GM12873 (cell line): ENCODE measurements at regions not wholly inside any gene's neighbourhood (a gene's known extent, or its start where the extent isn't known, plus 50 kb on each side); places are given as distances from the start of the nearest gene placed in this dataset.

Experiments used
- TF ChIP-seq, protein P1 (sequence below): IDR thresholded peaks from 2 replicates; pipeline ENCODE4 v1.5.1; 2012; ENCODE audit warnings: low read depth, mild to moderate bottlenecking, moderate library complexity, low read length, control low read depth; ENCODE audit not compliant: insufficient read depth; ENCODE audit errors: missing control alignments

DNA sequence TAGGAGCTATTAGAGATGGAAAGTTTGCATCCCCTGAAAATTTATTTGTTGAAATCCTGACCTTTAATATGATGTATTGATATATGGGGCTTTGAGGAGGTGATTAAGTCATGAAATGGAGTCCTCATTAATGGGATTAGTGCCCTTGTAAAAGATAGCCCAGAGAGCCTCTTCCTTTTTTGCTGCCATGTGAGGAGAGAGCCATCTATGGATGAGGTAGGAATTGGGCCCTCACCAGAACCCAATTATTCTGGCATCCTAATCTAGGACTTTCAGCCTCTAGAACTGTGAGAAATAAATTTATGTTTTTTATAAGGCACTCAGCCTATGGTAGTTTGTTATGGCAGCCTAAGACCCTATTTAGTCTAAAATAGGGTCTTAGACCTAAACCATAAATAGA is 250.2 kb upstream of the SLITRK1 start:
- TF ChIP-seq, protein P1, sequence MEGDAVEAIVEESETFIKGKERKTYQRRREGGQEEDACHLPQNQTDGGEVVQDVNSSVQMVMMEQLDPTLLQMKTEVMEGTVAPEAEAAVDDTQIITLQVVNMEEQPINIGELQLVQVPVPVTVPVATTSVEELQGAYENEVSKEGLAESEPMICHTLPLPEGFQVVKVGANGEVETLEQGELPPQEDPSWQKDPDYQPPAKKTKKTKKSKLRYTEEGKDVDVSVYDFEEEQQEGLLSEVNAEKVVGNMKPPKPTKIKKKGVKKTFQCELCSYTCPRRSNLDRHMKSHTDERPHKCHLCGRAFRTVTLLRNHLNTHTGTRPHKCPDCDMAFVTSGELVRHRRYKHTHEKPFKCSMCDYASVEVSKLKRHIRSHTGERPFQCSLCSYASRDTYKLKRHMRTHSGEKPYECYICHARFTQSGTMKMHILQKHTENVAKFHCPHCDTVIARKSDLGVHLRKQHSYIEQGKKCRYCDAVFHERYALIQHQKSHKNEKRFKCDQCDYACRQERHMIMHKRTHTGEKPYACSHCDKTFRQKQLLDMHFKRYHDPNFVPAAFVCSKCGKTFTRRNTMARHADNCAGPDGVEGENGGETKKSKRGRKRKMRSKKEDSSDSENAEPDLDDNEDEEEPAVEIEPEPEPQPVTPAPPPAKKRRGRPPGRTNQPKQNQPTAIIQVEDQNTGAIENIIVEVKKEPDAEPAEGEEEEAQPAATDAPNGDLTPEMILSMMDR = no peak

- TF ChIP-seq, protein P1 = no peak
These were observed 249.0 kb upstream of the SLITRK1 start for GRCh38 chr13:84131249-84131648.

GRCh38 chr13:84130495-84131114 is 248.3 kb upstream of the SLITRK1 start:
- TF ChIP-seq, protein P1 = no peak

GRCh38 chr13:84129966-84130365 is 247.7 kb upstream of the SLITRK1 start:
- TF ChIP-seq, protein P1 = no peak

DNA sequence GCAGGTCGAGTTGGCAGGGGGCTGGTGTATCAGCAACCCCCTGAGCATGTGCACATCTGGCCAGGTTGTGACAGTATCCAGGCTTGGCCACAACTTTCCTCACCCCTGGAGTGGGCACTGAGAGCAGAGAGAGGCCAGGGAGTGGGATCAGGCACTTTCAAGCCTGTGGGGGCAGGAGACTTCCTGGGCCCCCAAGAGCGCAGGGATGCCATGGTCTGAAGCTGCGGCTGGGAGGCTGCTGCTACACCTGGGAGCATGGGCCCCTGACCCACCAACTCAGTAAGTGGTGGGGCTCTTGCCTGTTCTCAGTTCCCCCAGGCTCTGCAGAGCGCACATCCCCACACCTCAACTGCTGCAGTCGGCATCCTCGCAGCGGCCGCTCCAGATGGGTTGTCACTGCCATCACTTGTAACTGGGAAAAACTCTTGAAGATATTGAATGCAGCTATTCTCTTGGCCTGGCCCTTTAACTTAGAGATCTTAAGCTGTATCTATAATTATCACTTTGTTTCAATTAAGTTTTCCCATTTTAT is 245.4 kb upstream of the SLITRK1 start:
- TF ChIP-seq, protein P1 = no peak

DNA sequence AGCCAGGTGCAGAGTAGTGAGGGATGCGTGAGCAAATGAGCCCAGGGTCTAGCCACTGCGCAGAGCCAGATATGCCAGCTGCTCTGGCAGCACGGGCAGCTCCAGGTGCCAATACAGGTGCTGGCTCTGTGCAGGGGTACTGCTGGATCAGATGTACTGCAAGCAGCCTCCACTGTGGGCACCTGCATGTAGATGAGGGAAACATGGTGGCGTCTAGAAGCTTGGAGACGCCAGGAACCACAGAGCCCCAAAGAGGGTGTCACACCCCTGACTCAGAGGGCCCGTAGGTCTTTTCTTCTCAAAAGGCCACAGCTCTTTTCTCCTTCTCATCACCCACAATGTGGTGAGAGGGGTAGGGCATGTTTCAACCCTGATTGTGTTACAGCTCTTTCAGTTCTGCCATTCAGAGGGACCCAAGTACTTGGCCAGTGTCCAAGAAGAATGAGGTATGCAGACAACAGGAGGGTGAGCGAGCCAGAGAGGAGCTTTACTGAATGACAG is 244.4 kb upstream of the SLITRK1 start:
- TF ChIP-seq, protein P1 = no peak

DNA sequence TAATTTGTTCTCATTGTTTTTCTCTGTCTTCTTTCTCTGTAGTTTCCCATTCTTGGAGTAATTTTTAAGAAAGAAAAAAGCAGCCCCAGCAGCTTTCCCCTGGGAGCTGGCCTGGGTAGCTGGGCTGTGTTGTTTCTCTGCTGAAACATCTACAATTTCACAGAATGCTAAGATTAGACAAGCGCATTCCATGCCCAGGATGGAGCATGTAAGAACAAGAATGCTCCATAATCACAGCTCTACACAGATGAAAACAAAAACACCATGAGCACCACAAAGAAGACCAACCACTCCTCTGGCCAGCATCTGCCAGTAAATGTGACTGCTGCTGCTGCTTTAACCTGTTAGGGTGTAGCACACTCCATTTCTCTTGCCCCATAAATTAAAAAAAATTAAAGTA is 239.2 kb upstream of the SLITRK1 start:
- TF ChIP-seq, protein P1 = no peak
